ENCODE measurements at regions not wholly inside any gene's neighbourhood (a gene's known extent, or its start where the extent isn't known, plus 50 kb on each side); places are given as distances from the start of the nearest gene placed in this dataset.

DNA sequence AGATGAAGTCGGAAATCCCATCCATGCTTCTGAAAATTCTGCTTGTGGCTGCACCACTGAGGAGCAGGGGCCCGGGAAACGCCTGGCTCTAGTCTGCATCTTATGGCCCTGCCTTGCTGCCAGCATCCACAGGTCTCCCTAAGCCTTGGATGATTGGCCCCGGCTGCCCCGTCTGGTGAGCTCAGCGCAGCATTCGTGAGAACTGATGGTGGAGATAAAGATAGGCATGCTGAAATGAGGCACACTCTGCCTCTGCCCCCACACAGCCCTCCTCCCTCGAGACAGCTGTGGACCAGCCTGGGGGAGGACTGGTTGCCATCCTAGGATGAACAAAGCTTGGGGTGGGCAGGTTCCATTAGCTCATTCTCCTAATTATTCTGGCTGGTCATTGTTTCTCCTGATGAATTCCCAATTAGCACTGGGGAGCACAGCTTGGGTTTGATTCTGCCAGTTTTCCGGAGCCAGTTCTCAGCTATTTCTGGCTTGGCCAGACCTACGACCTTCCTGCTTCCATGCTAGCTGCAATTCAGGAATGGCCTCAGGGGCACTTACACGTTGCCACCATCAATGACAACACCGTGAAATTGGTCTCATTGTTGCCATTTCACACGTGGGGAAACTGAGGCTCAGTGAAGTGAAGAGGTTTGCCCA lies 62.8 kb upstream of the CPEB4 start:
- Histone ChIP-seq H3K4me3 (no peak overlapping the region), H3K4me1 (ENCODE audit: low read depth) (peaks cover 15% of the 10 kb centered on the region), H3K9me3 (ENCODE audit: low read depth) (no peaks in the 10 kb centered on the region), H3K27ac (no peak overlapping the region), H3K27me3 (no peaks in the 10 kb centered on the region), H3K36me3 (no peaks in the 10 kb centered on the region)
- no peak for TF ChIP-seq CTCF (IDR thresholded peaks at IDR 0.05; ENCODE audit: low read depth, low read length)
- peak in 1 of 2 donors; percentile 50 for DNase-seq (ENCODE audit: low read depth in 1 of 2, low spot score in 1 of 2)

DNA sequence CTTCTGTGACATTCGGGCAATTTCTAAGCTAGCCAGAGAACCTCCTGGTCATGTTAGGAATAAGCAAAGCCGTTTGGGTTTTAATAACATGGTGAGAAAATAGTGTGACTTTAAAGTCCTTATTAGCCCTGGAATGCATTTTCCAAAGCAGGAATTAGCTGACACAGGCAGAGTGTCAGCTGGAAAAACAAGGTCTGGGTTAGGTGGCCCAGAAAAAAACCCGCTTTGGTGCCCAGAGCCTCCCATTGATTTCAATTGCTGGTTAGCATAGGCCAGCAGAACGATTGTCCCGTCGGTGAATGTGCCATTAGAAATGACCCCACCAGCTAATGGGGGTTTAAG lies 62.1 kb upstream of the CPEB4 start:
- Histone ChIP-seq H3K4me3 (no peak overlapping the region), H3K27ac (no peak overlapping the region), H3K4me1 (ENCODE audit: low read depth) (peaks cover 19% of the 10 kb centered on the region), H3K36me3 (no peaks in the 10 kb centered on the region), H3K9me3 (ENCODE audit: low read depth) (no peaks in the 10 kb centered on the region), H3K27me3 (no peaks in the 10 kb centered on the region)
- no peak for DNase-seq (ENCODE audit: low read depth in 1 of 2, low spot score in 1 of 2)
- no peak for TF ChIP-seq CTCF (IDR thresholded peaks at IDR 0.05; ENCODE audit: low read depth, low read length)

DNA sequence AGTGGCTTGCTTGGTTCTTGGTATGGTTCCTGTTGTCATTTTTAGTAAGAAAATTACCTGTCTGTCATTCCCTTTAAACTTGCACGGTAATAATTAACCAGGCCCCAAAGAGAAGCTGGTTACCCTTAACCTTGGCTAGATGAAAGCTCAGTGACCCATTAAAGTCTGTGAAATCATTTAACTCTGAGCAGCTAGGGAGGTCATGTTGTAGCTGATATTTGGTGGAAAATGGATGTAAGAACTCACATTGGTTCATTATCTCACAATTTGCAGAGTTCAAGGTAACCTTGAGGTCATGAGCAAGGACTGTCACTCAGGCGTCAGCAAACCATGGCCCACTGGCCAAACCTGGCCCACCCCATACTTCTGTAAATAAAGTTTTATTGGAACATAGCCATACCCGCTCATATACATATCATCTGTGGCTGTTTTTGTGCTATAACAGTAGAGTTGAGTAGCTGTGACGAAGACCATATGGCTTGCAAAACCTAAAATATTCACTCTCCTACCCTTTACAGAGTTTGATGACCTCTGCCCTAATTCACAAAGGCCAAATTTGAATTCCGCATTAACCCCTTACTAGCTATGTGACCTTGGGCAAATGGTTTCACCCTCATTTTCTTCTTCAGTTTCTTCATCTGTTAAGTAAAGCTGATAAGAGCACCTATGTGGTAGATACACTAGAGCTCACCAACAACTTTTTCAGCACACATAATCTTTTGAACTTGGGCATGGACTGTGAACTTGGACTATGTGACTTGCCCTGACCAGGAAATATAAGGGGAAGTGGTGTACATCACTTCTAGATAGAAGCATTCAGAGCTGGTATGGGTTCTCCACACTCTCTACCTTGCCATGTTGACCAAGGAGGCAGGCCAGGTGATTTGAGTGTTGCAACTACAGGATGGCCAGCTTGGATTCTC lies 61.5 kb upstream of the CPEB4 start:
- Histone ChIP-seq H3K27ac (no peak overlapping the region), H3K4me3 (no peak overlapping the region), H3K4me1 (ENCODE audit: low read depth) (peaks cover 14% of the 10 kb centered on the region), H3K27me3 (no peaks in the 10 kb centered on the region), H3K9me3 (ENCODE audit: low read depth) (no peaks in the 10 kb centered on the region), H3K36me3 (no peaks in the 10 kb centered on the region)
- no peak for DNase-seq (ENCODE audit: low read depth in 1 of 2, low spot score in 1 of 2)
- TF ChIP-seq CTCF (IDR thresholded peaks at IDR 0.05; ENCODE audit: low read depth, low read length), result no peak

- Histone ChIP-seq H3K4me1 (ENCODE audit: low read depth) (peaks cover 22% of the 10 kb centered on the region), H3K27me3 (no peaks in the 10 kb centered on the region), H3K27ac (no peak overlapping the region), H3K36me3 (no peaks in the 10 kb centered on the region), H3K4me3 (no peak overlapping the region), H3K9me3 (ENCODE audit: low read depth) (no peaks in the 10 kb centered on the region)
- DNase-seq (ENCODE audit: low read depth in 1 of 2, low spot score in 1 of 2), result no peak
- TF ChIP-seq CTCF (IDR thresholded peaks at IDR 0.05; ENCODE audit: low read depth, low read length), result no peak
Observed at GRCh38 chr5:173828952-173829351, 59.2 kb upstream of the CPEB4 start.

GRCh38 chr5:173829826-173830225 lies 58.3 kb upstream of the CPEB4 start:
- Histone ChIP-seq H3K27me3 (no peaks in the 10 kb centered on the region), H3K4me3 (no peak overlapping the region), H3K36me3 (no peaks in the 10 kb centered on the region), H3K27ac (no peak overlapping the region), H3K9me3 (ENCODE audit: low read depth) (no peaks in the 10 kb centered on the region), H3K4me1 (ENCODE audit: low read depth) (peaks cover 27% of the 10 kb centered on the region)
- no peak for DNase-seq (ENCODE audit: low read depth in 1 of 2, low spot score in 1 of 2)
- no peak for TF ChIP-seq CTCF (IDR thresholded peaks at IDR 0.05; ENCODE audit: low read depth, low read length)

Measured in cardiac muscle cell (in vitro differentiated cells and primary cell).